Endothelial cell of umbilical vein (primary cell): ENCODE measurements at regions not wholly inside any gene's neighbourhood (a gene's known extent, or its start where the extent isn't known, plus 50 kb on each side); places are given as distances from the start of the nearest gene placed in this dataset.

Experiments
- CTCF ChIP-seq, 2 donors: IDR thresholded peaks; 1 replicate in 1 of 2; 2 replicates in 1 of 2; pipeline ENCODE4 v1.5.1; 2011; ENCODE audit warnings: low read length in 2 of 2, mild to moderate bottlenecking in 2 of 2, moderate library complexity in 2 of 2, control low read depth in 1 of 2, inconsistent platforms in 1 of 2, low read depth in 1 of 2; ENCODE audit not compliant: insufficient read depth in 1 of 2; ENCODE audit errors: extremely low read depth in 1 of 2
- POLR2AphosphoS5 ChIP-seq: IDR thresholded peaks from 2 replicates; pipeline ENCODE4 v1.6.1; 2012; ENCODE audit warnings: low read depth, mild to moderate bottlenecking, control low read depth, low read length, moderate library complexity; ENCODE audit not compliant: insufficient read depth

DNA sequence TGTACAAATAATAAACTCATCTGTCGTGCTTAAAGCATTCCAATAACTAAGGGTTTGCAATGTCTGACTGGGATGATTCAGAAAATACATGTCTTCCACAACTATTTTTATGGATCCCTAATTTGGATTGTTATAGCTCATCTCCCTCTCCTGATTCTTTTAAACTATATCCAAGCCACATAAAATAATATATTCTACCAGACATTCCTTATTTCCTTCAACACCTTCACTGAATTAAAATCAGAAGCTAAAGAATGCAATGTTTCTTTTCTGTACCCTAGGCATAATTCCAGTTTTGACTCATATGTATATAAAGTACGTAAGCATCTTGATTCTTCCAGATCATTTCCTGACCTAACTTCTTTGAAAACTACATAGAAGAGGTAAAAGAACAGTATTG lies 420.4 kb downstream of the EFNB2 start:
- TF ChIP-seq POLR2AphosphoS5 (no peak), CTCF (IDR thresholded peaks at IDR 0.05; ENCODE audit: extremely low read depth in 1 of 2, insufficient read depth in 1 of 2, low read depth in 1 of 2, low read length in 2 of 2) (no peak)
